HG03103 (cell line): ENCODE measurements at regions not wholly inside any gene's neighbourhood (a gene's known extent, or its start where the extent isn't known, plus 50 kb on each side); places are given as distances from the start of the nearest gene placed in this dataset.

Experiments used
- ATAC-seq: cut with Tn5 transposase; IDR thresholded peaks from one replicate; pipeline ENCODE4 v1.9.1; 2021; ENCODE audit warnings: low read depth; ENCODE audit not compliant: unreplicated experiment

GRCh38 chr3:8236264-8236663, 265.4 kb upstream of the LMCD1 start:
- no peak for ATAC-seq

- no peak for ATAC-seq
Observed at GRCh38 chr3:8237893-8238292, 263.7 kb upstream of the LMCD1 start.

GRCh38 chr3:8238432-8238831, 263.2 kb upstream of the LMCD1 start:
- no peak for ATAC-seq

- ATAC-seq = no peak
Observed at GRCh38 chr3:8239095-8239494, 262.5 kb upstream of the LMCD1 start.

- peak; percentile 93 for ATAC-seq
Observed at GRCh38 chr3:8239718-8240695, 261.6 kb upstream of the LMCD1 start.

- ATAC-seq = no peak
Observed at GRCh38 chr3:8246070-8246469, 255.6 kb upstream of the LMCD1 start.

GRCh38 chr3:8253201-8253600, 248.4 kb upstream of the LMCD1 start:
- ATAC-seq = no peak

GRCh38 chr3:8254489-8254888, 247.1 kb upstream of the LMCD1 start:
- no peak for ATAC-seq

GRCh38 chr3:8255725-8256124, 245.9 kb upstream of the LMCD1 start:
- ATAC-seq = no peak

- no peak for ATAC-seq
Observed at GRCh38 chr3:8256441-8257071, 245.1 kb upstream of the LMCD1 start.

- ATAC-seq = no peak
Observed at GRCh38 chr3:8261018-8261417, 240.6 kb upstream of the LMCD1 start.

GRCh38 chr3:8266730-8267131, 234.9 kb upstream of the LMCD1 start:
- ATAC-seq = no peak

GRCh38 chr3:8273479-8273878, 228.1 kb upstream of the LMCD1 start:
- no peak for ATAC-seq

GRCh38 chr3:8276056-8276455, 225.6 kb upstream of the LMCD1 start:
- ATAC-seq = no peak

- ATAC-seq = no peak
Observed at GRCh38 chr3:8276506-8276905, 225.1 kb upstream of the LMCD1 start.

GRCh38 chr3:8278448-8278847, 223.2 kb upstream of the LMCD1 start:
- ATAC-seq = no peak

GRCh38 chr3:8279476-8279875, 222.1 kb upstream of the LMCD1 start:
- no peak for ATAC-seq

- ATAC-seq = no peak
Observed at GRCh38 chr3:8279886-8280550, 221.6 kb upstream of the LMCD1 start.

- no peak for ATAC-seq
Observed at GRCh38 chr3:8282541-8283165, 219.0 kb upstream of the LMCD1 start.

- ATAC-seq = no peak
Observed at GRCh38 chr3:8283193-8283592, 218.4 kb upstream of the LMCD1 start.

GRCh38 chr3:8286086-8286485, 215.5 kb upstream of the LMCD1 start:
- ATAC-seq = no peak
